AG04449 (cell line): ENCODE measurements at regions not wholly inside any gene's neighbourhood (a gene's known extent, or its start where the extent isn't known, plus 50 kb on each side); places are given as distances from the start of the nearest gene placed in this dataset.
A peak's percentile ranks its signal among the peaks of the same experiment; 100 is the strongest.

Experiments
- CTCF ChIA-PET: fragments of 350-600 bp; formaldehyde crosslinking; extraction: SDS; loops from one replicate; lab custom pipeline; 2021; ENCODE audit warnings: antibody characterized with exemption; lab: Yijun Ruan, JAX
- POLR2A ChIA-PET: fragments of 400-600, 350-600 bp; formaldehyde crosslinking; extraction: SDS; loops from one replicate; lab custom pipeline; 2020; ENCODE audit warnings: antibody characterized with exemption, inconsistent platforms; lab: Yijun Ruan, JAX
- DNase-seq: peaks from one replicate; pipeline ENCODE4 v3.0.0-alpha.2; 2010; ENCODE audit warnings: low read depth, low spot score
- H3K4me3 ChIP-seq: 2 replicates; pipeline ENCODE4 v1.5.1; 2011; ENCODE audit warnings: low read depth, mild to moderate bottlenecking, control low read depth, low read length
- CTCF ChIP-seq: IDR thresholded peaks from one replicate; pipeline ENCODE4 v1.5.1; 2011; ENCODE audit warnings: mild to moderate bottlenecking, moderate library complexity, low read length, control low read depth, inconsistent platforms; ENCODE audit not compliant: insufficient read depth; ENCODE audit errors: missing control alignments

GRCh38 chr5:108617467-108618435 is 129.9 kb upstream of the FER start:
- no peak overlapping the region for H3K4me3 ChIP-seq
- DNase-seq, result no peak
- CTCF ChIA-PET, result interaction anchor here (0.6 to 1.1 kb wide), 2 partner anchors 24 to 96 kb away, joined by 3 to 6 read pairs; no protein-coding TSS in a partner anchor
- POLR2A ChIA-PET, result no interaction called here
- no peak for TF ChIP-seq CTCF

GRCh38 chr5:108615216-108615615 is 132.5 kb upstream of the FER start:
- POLR2A ChIA-PET, result no interaction called here
- CTCF ChIA-PET, result interaction anchor here (1.6 kb wide), 1 partner anchor 27 kb away, joined by 7 read pairs; no protein-coding TSS in a partner anchor
- no peak for TF ChIP-seq CTCF
- DNase-seq, result peak; percentile 14
- no peak overlapping the region for H3K4me3 ChIP-seq

GRCh38 chr5:108607421-108607820 is 140.3 kb upstream of the FER start:
- POLR2A ChIA-PET, result no interaction called here
- CTCF ChIA-PET, result no interaction called here
- no peak for DNase-seq
- no peak overlapping the region for H3K4me3 ChIP-seq
- no peak for TF ChIP-seq CTCF

GRCh38 chr5:108606185-108606584 is 141.5 kb upstream of the FER start:
- no peak for DNase-seq
- no peak overlapping the region for H3K4me3 ChIP-seq
- ChIA-PET CTCF (no interaction called here), POLR2A (no interaction called here)
- no peak for TF ChIP-seq CTCF

GRCh38 chr5:108602830-108603229 is 144.9 kb upstream of the FER start:
- POLR2A ChIA-PET, result no interaction called here
- CTCF ChIA-PET, result no interaction called here
- TF ChIP-seq CTCF, result no peak
- H3K4me3 ChIP-seq, result no peak overlapping the region
- DNase-seq, result no peak

GRCh38 chr5:108590799-108591198 is 156.9 kb upstream of the FER start:
- DNase-seq, result no peak
- no peak overlapping the region for H3K4me3 ChIP-seq
- ChIA-PET CTCF (no interaction called here), POLR2A (no interaction called here)
- TF ChIP-seq CTCF, result no peak
